ENCODE measurements at regions not wholly inside any gene's neighbourhood (a gene's known extent, or its start where the extent isn't known, plus 50 kb on each side); places are given as distances from the start of the nearest gene placed in this dataset.
A peak's percentile ranks its signal among the peaks of the same experiment; 100 is the strongest.

DNA sequence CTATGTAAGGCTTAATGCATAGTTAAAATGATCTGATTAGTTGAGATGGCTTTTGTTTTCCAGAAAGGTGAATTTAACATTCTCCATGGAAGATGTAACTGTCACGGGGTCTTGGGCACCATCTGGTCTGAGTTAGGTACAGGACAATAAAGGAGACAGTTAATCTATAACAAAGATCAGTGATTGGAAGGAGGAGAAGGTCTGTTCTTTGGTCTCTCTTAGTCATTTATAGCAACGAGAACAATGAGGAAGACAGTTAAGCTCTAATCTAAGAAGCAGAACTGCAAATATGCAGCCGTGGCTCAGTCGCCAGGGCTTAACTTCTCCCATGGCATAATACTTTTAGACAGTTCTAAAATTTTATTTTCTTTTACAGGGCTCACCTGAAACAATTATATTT is 405.5 kb upstream of the SULF2 start:
- TF ChIP-seq, protein P1, sequence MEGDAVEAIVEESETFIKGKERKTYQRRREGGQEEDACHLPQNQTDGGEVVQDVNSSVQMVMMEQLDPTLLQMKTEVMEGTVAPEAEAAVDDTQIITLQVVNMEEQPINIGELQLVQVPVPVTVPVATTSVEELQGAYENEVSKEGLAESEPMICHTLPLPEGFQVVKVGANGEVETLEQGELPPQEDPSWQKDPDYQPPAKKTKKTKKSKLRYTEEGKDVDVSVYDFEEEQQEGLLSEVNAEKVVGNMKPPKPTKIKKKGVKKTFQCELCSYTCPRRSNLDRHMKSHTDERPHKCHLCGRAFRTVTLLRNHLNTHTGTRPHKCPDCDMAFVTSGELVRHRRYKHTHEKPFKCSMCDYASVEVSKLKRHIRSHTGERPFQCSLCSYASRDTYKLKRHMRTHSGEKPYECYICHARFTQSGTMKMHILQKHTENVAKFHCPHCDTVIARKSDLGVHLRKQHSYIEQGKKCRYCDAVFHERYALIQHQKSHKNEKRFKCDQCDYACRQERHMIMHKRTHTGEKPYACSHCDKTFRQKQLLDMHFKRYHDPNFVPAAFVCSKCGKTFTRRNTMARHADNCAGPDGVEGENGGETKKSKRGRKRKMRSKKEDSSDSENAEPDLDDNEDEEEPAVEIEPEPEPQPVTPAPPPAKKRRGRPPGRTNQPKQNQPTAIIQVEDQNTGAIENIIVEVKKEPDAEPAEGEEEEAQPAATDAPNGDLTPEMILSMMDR (IDR thresholded peaks at IDR 0.05; ENCODE audit: insufficient read depth, low read length) = no peak
- DNase-seq (ENCODE audit: low read depth) = no peak
- H3K4me3 ChIP-seq (ENCODE audit: low read depth, low read length) = no peak overlapping the region

DNA sequence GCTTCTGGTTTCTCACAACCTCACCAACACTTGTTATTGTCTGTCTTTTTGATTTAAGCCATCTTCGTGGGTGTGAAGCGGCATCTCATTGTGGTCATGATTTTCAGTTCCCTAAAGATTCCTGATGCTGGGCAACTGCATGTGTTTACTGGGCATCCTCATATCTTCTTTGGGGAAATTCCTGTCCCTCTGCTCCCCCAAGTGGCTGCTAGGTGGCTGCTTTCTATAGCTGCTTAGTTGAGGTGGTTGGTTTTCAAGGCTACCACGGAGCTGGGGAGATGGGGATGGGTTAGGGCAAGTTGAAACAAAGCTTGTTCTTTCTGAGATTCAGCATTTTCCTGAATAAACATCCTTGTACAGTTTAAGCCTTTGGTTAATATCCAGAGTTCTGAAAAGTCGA is 403.9 kb upstream of the SULF2 start:
- TF ChIP-seq, protein P1 (IDR thresholded peaks at IDR 0.05; ENCODE audit: insufficient read depth, low read length) = peak; percentile 34
- no peak overlapping the region for H3K4me3 ChIP-seq (ENCODE audit: low read depth, low read length)
- peak; percentile 22 for DNase-seq (ENCODE audit: low read depth)

DNA sequence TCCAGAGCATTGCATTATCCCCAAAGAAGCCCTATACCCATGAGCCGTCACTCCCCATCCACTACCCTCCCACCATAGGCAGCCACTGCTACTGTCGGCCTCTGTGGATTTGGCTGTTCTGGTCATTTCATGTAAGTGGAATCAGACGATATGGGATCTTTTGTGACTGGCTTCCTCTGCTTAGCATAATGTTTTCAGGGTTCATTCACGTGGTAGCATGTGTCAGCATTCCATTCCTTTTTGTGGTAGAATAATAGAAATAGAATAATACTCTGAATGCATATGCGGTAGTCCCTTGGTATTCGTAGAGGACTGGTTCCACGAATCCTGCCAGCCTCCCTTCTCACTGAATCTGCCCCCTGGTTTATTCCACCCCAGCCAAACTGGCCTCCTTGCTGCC is 402.6 kb upstream of the SULF2 start:
- no peak overlapping the region for H3K4me3 ChIP-seq (ENCODE audit: low read depth, low read length)
- DNase-seq (ENCODE audit: low read depth) = no peak
- TF ChIP-seq, protein P1 (IDR thresholded peaks at IDR 0.05; ENCODE audit: insufficient read depth, low read length) = no peak

DNA sequence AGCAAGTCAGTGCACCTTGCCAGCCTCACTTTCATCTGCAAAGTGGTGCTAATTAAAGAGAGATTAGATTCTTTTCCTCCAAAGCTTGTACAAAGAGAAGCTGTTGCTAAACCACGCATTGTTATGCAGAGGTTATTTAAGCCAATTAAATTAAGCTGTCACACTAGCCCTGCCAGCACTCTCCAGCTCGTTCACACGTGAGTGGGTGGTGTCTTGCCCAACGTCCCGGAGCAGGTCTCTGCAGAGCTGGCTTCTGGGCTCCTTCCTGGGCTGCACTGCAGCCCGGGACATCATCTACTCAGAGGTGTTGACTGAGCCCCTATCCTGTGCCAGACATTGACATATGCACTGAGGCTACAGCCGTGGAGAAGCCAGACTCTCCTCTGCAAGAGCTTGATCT is 401.6 kb upstream of the SULF2 start:
- H3K4me3 ChIP-seq (ENCODE audit: low read depth, low read length) = no peak overlapping the region
- peak; percentile 4 for DNase-seq (ENCODE audit: low read depth)
- TF ChIP-seq, protein P1 (IDR thresholded peaks at IDR 0.05; ENCODE audit: insufficient read depth, low read length) = no peak

DNA sequence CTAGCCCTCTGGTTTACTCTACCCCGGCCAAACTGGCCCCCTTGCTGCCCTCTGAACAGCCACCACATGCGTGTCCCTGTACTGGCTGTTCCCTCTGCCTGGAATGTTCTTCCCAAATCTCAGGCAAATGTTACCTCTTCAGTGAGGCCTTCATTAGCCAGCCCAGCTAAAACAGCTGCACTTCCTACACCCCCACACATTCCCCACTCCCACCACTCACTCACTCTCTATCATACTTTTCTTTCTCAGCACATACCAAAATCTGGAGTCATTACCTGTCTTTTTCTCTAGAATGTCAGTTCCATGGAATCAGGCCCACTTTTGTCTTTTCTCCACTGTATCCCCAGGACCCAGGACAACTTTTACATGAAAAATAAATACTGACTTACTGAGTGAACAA is 401.2 kb upstream of the SULF2 start:
- TF ChIP-seq, protein P1 (IDR thresholded peaks at IDR 0.05; ENCODE audit: insufficient read depth, low read length) = no peak

DNA sequence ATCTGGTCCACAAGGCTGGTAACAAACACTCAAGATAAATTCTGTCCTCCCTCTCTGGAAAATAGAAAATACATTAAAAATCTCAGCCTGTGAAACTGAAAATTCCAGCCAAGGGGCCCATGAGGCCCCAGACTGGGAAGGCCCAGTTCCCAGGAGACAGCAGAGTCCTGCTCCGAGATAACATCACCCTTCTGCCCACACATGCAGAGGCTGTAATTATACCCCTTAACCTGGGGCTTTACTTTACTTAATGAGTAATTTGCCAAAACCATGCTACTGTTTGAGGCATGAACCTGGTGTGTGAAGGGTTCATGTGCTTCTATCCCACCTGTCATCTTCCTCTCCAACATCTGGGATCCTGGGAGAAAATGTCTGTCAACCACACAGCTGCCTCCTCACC is 398.9 kb upstream of the SULF2 start:
- no peak overlapping the region for H3K4me3 ChIP-seq (ENCODE audit: low read depth, low read length)
- TF ChIP-seq, protein P1 (IDR thresholded peaks at IDR 0.05; ENCODE audit: insufficient read depth, low read length) = no peak
- no peak for DNase-seq (ENCODE audit: low read depth)

More for the DNA sequence above, 401.2 kb upstream of the SULF2 start:
- H3K4me3 ChIP-seq (ENCODE audit: low read depth, low read length) = no peak overlapping the region
- peak; percentile 9 for DNase-seq (ENCODE audit: low read depth)

DNA sequence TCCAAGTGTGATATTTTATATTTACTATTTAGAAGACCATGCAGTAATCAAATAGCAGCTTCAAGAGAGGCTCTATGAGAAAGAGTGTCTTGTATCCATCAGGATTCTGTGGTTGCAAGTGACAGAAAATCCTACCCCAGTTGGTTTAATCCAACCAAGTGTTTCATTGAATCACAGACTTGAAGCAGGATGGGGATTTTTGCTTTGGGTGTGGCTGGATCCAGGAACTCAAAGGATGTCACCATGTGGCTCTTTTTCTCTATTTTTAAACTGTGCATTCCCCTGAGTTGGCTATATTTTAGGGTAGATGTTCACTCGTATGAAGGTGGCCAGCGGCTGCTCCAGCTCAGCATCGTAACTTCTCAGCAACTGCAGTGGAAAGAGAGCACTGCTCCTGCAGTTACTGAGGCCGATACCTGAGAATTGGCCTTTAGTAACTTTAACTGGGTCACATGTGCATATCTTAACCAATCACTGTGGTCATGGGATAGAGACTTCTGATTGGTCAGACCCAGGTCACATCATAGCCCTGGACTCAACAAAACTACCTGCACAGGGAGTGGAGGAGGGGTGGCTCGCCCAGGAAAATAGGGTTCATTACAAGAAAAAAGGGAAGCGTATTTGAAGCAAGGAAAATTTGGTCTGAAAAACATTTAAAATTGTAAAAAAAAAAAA is 396.1 kb upstream of the SULF2 start:
- DNase-seq (ENCODE audit: low read depth) = no peak
- no peak overlapping the region for H3K4me3 ChIP-seq (ENCODE audit: low read depth, low read length)
- TF ChIP-seq, protein P1 (IDR thresholded peaks at IDR 0.05; ENCODE audit: insufficient read depth, low read length) = no peak
